ENCODE measurements at regions not wholly inside any gene's neighbourhood (a gene's known extent, or its start where the extent isn't known, plus 50 kb on each side); places are given as distances from the start of the nearest gene placed in this dataset.

GRCh38 chr11:27207025-27207650 is 155.9 kb downstream of the CCDC34 start:
- Histone ChIP-seq H3K9ac (ENCODE audit: low read length in 5 of 5) (no peak overlapping the region), H3K4me3 (ENCODE audit: low read depth in 1 of 5, low read length in 5 of 5) (no peak overlapping the region), H3K36me3 (ENCODE audit: control insufficient read depth in 5 of 5, insufficient read depth in 5 of 5, low read length in 5 of 5) (no peaks in the 10 kb centered on the region), H3K9me3 (ENCODE audit: control insufficient read depth in 5 of 5, low read length in 5 of 5) (no peaks in the 10 kb centered on the region), H3K27me3 (ENCODE audit: control insufficient read depth in 5 of 5, insufficient read depth in 4 of 5, low read length in 5 of 5) (no peaks in the 10 kb centered on the region), H3K27ac (ENCODE audit: low read depth, low read length) (no peak overlapping the region), H3K4me1 (ENCODE audit: control insufficient read depth in 5 of 5, insufficient read depth in 5 of 5, low read length in 5 of 5) (peaks cover 0 to 21% (median 11%) of the 10 kb centered on the region in 5 donors)

- no peaks in the 10 kb centered on the region for H3K36me3 ChIP-seq (ENCODE audit: control insufficient read depth in 5 of 5, insufficient read depth in 5 of 5, low read length in 5 of 5)
- no peaks in the 10 kb centered on the region for H3K27me3 ChIP-seq (ENCODE audit: control insufficient read depth in 5 of 5, insufficient read depth in 4 of 5, low read length in 5 of 5)
- no peak overlapping the region for H3K27ac ChIP-seq (ENCODE audit: low read depth, low read length)
- H3K9me3 ChIP-seq (ENCODE audit: control insufficient read depth in 5 of 5, low read length in 5 of 5), result no peaks in the 10 kb centered on the region
- peaks cover 2 to 31% (median 21%) of the 10 kb centered on the region in 5 donors for H3K4me1 ChIP-seq (ENCODE audit: control insufficient read depth in 5 of 5, insufficient read depth in 5 of 5, low read length in 5 of 5)
- H3K4me3 ChIP-seq (ENCODE audit: low read depth in 1 of 5, low read length in 5 of 5), result no peak overlapping the region
- H3K9ac ChIP-seq (ENCODE audit: low read length in 5 of 5), result no peak overlapping the region
Observed at GRCh38 chr11:27205779-27206570, 157.0 kb downstream of the CCDC34 start.

GRCh38 chr11:27205250-27205649 is 157.8 kb downstream of the CCDC34 start:
- Histone ChIP-seq H3K9me3 (ENCODE audit: control insufficient read depth in 5 of 5, low read length in 5 of 5) (no peaks in the 10 kb centered on the region), H3K36me3 (ENCODE audit: control insufficient read depth in 5 of 5, insufficient read depth in 5 of 5, low read length in 5 of 5) (no peaks in the 10 kb centered on the region), H3K4me3 (ENCODE audit: low read depth in 1 of 5, low read length in 5 of 5) (no peak overlapping the region), H3K9ac (ENCODE audit: low read length in 5 of 5) (no peak overlapping the region), H3K4me1 (ENCODE audit: control insufficient read depth in 5 of 5, insufficient read depth in 5 of 5, low read length in 5 of 5) (peaks cover 2 to 31% (median 21%) of the 10 kb centered on the region in 5 donors), H3K27ac (ENCODE audit: low read depth, low read length) (no peak overlapping the region), H3K27me3 (ENCODE audit: control insufficient read depth in 5 of 5, insufficient read depth in 4 of 5, low read length in 5 of 5) (no peaks in the 10 kb centered on the region)

GRCh38 chr11:27204529-27204928 is 158.5 kb downstream of the CCDC34 start:
- Histone ChIP-seq H3K27ac (ENCODE audit: low read depth, low read length) (no peak overlapping the region), H3K27me3 (ENCODE audit: control insufficient read depth in 5 of 5, insufficient read depth in 4 of 5, low read length in 5 of 5) (no peaks in the 10 kb centered on the region), H3K9me3 (ENCODE audit: control insufficient read depth in 5 of 5, low read length in 5 of 5) (no peaks in the 10 kb centered on the region), H3K36me3 (ENCODE audit: control insufficient read depth in 5 of 5, insufficient read depth in 5 of 5, low read length in 5 of 5) (no peaks in the 10 kb centered on the region), H3K4me1 (ENCODE audit: control insufficient read depth in 5 of 5, insufficient read depth in 5 of 5, low read length in 5 of 5) (peaks cover 2 to 28% (median 21%) of the 10 kb centered on the region in 5 donors), H3K9ac (ENCODE audit: low read length in 5 of 5) (no peak overlapping the region), H3K4me3 (ENCODE audit: low read depth in 1 of 5, low read length in 5 of 5) (no peak overlapping the region)

- H3K9ac ChIP-seq (ENCODE audit: low read length in 5 of 5), result no peak overlapping the region
- no peaks in the 10 kb centered on the region for H3K9me3 ChIP-seq (ENCODE audit: control insufficient read depth in 5 of 5, low read length in 5 of 5)
- no peak overlapping the region for H3K4me3 ChIP-seq (ENCODE audit: low read depth in 1 of 5, low read length in 5 of 5)
- peaks cover 2 to 26% (median 21%) of the 10 kb centered on the region in 5 donors for H3K4me1 ChIP-seq (ENCODE audit: control insufficient read depth in 5 of 5, insufficient read depth in 5 of 5, low read length in 5 of 5)
- peak overlapping the region; percentile 45 for H3K27ac ChIP-seq (ENCODE audit: low read depth, low read length)
- no peaks in the 10 kb centered on the region for H3K27me3 ChIP-seq (ENCODE audit: control insufficient read depth in 5 of 5, insufficient read depth in 4 of 5, low read length in 5 of 5)
- no peaks in the 10 kb centered on the region for H3K36me3 ChIP-seq (ENCODE audit: control insufficient read depth in 5 of 5, insufficient read depth in 5 of 5, low read length in 5 of 5)
Observed at GRCh38 chr11:27203077-27203647, 159.9 kb downstream of the CCDC34 start.

- H3K4me3 ChIP-seq (ENCODE audit: low read depth in 1 of 5, low read length in 5 of 5), result no peak overlapping the region
- H3K27ac ChIP-seq (ENCODE audit: low read depth, low read length), result peak overlapping the region; percentile 62
- no peak overlapping the region for H3K9ac ChIP-seq (ENCODE audit: low read length in 5 of 5)
- H3K36me3 ChIP-seq (ENCODE audit: control insufficient read depth in 5 of 5, insufficient read depth in 5 of 5, low read length in 5 of 5), result no peaks in the 10 kb centered on the region
- no peaks in the 10 kb centered on the region for H3K27me3 ChIP-seq (ENCODE audit: control insufficient read depth in 5 of 5, insufficient read depth in 4 of 5, low read length in 5 of 5)
- H3K9me3 ChIP-seq (ENCODE audit: control insufficient read depth in 5 of 5, low read length in 5 of 5), result no peaks in the 10 kb centered on the region
- H3K4me1 ChIP-seq (ENCODE audit: control insufficient read depth in 5 of 5, insufficient read depth in 5 of 5, low read length in 5 of 5), result peaks cover 2 to 26% (median 21%) of the 10 kb centered on the region in 5 donors
Observed at GRCh38 chr11:27201454-27202302, 161.1 kb downstream of the BBOX1 start.

GRCh38 chr11:27200779-27201453 is 160.3 kb downstream of the BBOX1 start:
- Histone ChIP-seq H3K27ac (ENCODE audit: low read depth, low read length) (peak overlapping the region; percentile 62), H3K36me3 (ENCODE audit: control insufficient read depth in 5 of 5, insufficient read depth in 5 of 5, low read length in 5 of 5) (no peaks in the 10 kb centered on the region)

GRCh38 chr11:27196203-27196897 is 155.7 kb downstream of the BBOX1 start:
- no peaks in the 10 kb centered on the region for H3K9me3 ChIP-seq (ENCODE audit: control insufficient read depth in 5 of 5, low read length in 5 of 5)
- no peaks in the 10 kb centered on the region for H3K36me3 ChIP-seq (ENCODE audit: control insufficient read depth in 5 of 5, insufficient read depth in 5 of 5, low read length in 5 of 5)
- no peak overlapping the region for H3K4me3 ChIP-seq (ENCODE audit: low read depth in 1 of 5, low read length in 5 of 5)
- H3K4me1 ChIP-seq (ENCODE audit: control insufficient read depth in 5 of 5, insufficient read depth in 5 of 5, low read length in 5 of 5), result peaks cover 0 to 3% (median 2%) of the 10 kb centered on the region in 5 donors
- H3K9ac ChIP-seq (ENCODE audit: low read length in 5 of 5), result no peak overlapping the region
- H3K27me3 ChIP-seq (ENCODE audit: control insufficient read depth in 5 of 5, insufficient read depth in 4 of 5, low read length in 5 of 5), result no peaks in the 10 kb centered on the region
- H3K27ac ChIP-seq (ENCODE audit: low read depth, low read length), result no peak overlapping the region

More at GRCh38 chr11:27200779-27201453, 160.3 kb downstream of the BBOX1 start:
- Histone ChIP-seq H3K9ac (ENCODE audit: low read length in 5 of 5) (no peak overlapping the region), H3K27me3 (ENCODE audit: control insufficient read depth in 5 of 5, insufficient read depth in 4 of 5, low read length in 5 of 5) (no peaks in the 10 kb centered on the region), H3K4me3 (ENCODE audit: low read depth in 1 of 5, low read length in 5 of 5) (no peak overlapping the region), H3K4me1 (ENCODE audit: control insufficient read depth in 5 of 5, insufficient read depth in 5 of 5, low read length in 5 of 5) (peaks cover 2 to 26% (median 21%) of the 10 kb centered on the region in 5 donors), H3K9me3 (ENCODE audit: control insufficient read depth in 5 of 5, low read length in 5 of 5) (no peaks in the 10 kb centered on the region)

GRCh38 chr11:27195837-27196202 is 155.2 kb downstream of the BBOX1 start:
- no peaks in the 10 kb centered on the region for H3K9me3 ChIP-seq (ENCODE audit: control insufficient read depth in 5 of 5, low read length in 5 of 5)
- H3K4me1 ChIP-seq (ENCODE audit: control insufficient read depth in 5 of 5, insufficient read depth in 5 of 5, low read length in 5 of 5), result no peaks in the 10 kb centered on the region
- H3K4me3 ChIP-seq (ENCODE audit: low read depth in 1 of 5, low read length in 5 of 5), result no peak overlapping the region
- no peaks in the 10 kb centered on the region for H3K27me3 ChIP-seq (ENCODE audit: control insufficient read depth in 5 of 5, insufficient read depth in 4 of 5, low read length in 5 of 5)
- H3K27ac ChIP-seq (ENCODE audit: low read depth, low read length), result no peak overlapping the region
- no peaks in the 10 kb centered on the region for H3K36me3 ChIP-seq (ENCODE audit: control insufficient read depth in 5 of 5, insufficient read depth in 5 of 5, low read length in 5 of 5)
- H3K9ac ChIP-seq (ENCODE audit: low read length in 5 of 5), result no peak overlapping the region

Data from subcutaneous abdominal adipose tissue (tissue), 5 donors.